ENCODE measurements at regions not wholly inside any gene's neighbourhood (a gene's known extent, or its start where the extent isn't known, plus 50 kb on each side); places are given as distances from the start of the nearest gene placed in this dataset.

- H3K9me3 Mint-ChIP-seq = no peaks in the 10 kb centered on the region
- no peaks in the 10 kb centered on the region for H3K4me1 Mint-ChIP-seq (ENCODE audit: low read depth)
- H3K27ac Mint-ChIP-seq = no peak overlapping the region
- H3K27me3 Mint-ChIP-seq = no peaks in the 10 kb centered on the region
- no peak overlapping the region for H3K4me3 Mint-ChIP-seq
- intact Hi-C loops (cut with micrococcal nuclease) = no loop called here
- ChIA-PET POLR2A (no interaction called here), CTCF (no interaction called here)
- H3K36me3 Mint-ChIP-seq = no peaks in the 10 kb centered on the region
- no peak for DNase-seq
Measured at GRCh38 chr4:185896817-185897488, 85.0 kb upstream of the SORBS2 start.

- intact Hi-C loops (cut with micrococcal nuclease) = no loop called here
- no peaks in the 10 kb centered on the region for H3K4me1 Mint-ChIP-seq (ENCODE audit: low read depth)
- no peak overlapping the region for H3K4me3 Mint-ChIP-seq
- no peak overlapping the region for H3K27ac Mint-ChIP-seq
- ChIA-PET POLR2A (no interaction called here), CTCF (no interaction called here)
- H3K27me3 Mint-ChIP-seq = no peaks in the 10 kb centered on the region
- H3K9me3 Mint-ChIP-seq = no peaks in the 10 kb centered on the region
- no peak for DNase-seq
- no peaks in the 10 kb centered on the region for H3K36me3 Mint-ChIP-seq
Measured at GRCh38 chr4:185898413-185898812, 86.4 kb upstream of the SORBS2 start.

GRCh38 chr4:185899833-185900232 is 87.8 kb upstream of the SORBS2 start:
- Mint-ChIP-seq H3K9me3 (no peaks in the 10 kb centered on the region), H3K4me3 (no peak overlapping the region), H3K27me3 (no peaks in the 10 kb centered on the region), H3K27ac (no peak overlapping the region), H3K36me3 (no peaks in the 10 kb centered on the region), H3K4me1 (ENCODE audit: low read depth) (no peaks in the 10 kb centered on the region)
- ChIA-PET CTCF (no interaction called here), POLR2A (no interaction called here)
- intact Hi-C loops (cut with micrococcal nuclease) = no loop called here
- no peak for DNase-seq

- H3K4me3 Mint-ChIP-seq = no peak overlapping the region
- H3K27me3 Mint-ChIP-seq = no peaks in the 10 kb centered on the region
- H3K36me3 Mint-ChIP-seq = no peaks in the 10 kb centered on the region
- H3K9me3 Mint-ChIP-seq = no peaks in the 10 kb centered on the region
- intact Hi-C loops (cut with micrococcal nuclease) = no loop called here
- no peak overlapping the region for H3K27ac Mint-ChIP-seq
- H3K4me1 Mint-ChIP-seq (ENCODE audit: low read depth) = no peaks in the 10 kb centered on the region
- ChIA-PET POLR2A (no interaction called here), CTCF (no interaction called here)
- no peak for DNase-seq
Measured at GRCh38 chr4:185902654-185903053, 90.7 kb upstream of the SORBS2 start.

GRCh38 chr4:185903205-185903604 is 91.2 kb upstream of the SORBS2 start:
- DNase-seq = no peak
- Mint-ChIP-seq H3K9me3 (no peaks in the 10 kb centered on the region), H3K36me3 (no peaks in the 10 kb centered on the region), H3K4me3 (no peak overlapping the region), H3K27ac (no peak overlapping the region), H3K4me1 (ENCODE audit: low read depth) (no peaks in the 10 kb centered on the region), H3K27me3 (no peaks in the 10 kb centered on the region)
- intact Hi-C loops (cut with micrococcal nuclease) = no loop called here
- ChIA-PET POLR2A (no interaction called here), CTCF (no interaction called here)

- POLR2A ChIA-PET = no interaction called here
- Mint-ChIP-seq H3K27me3 (no peaks in the 10 kb centered on the region), H3K4me1 (ENCODE audit: low read depth) (no peaks in the 10 kb centered on the region), H3K4me3 (no peak overlapping the region), H3K9me3 (no peaks in the 10 kb centered on the region), H3K27ac (no peak overlapping the region), H3K36me3 (no peaks in the 10 kb centered on the region)
- intact Hi-C loops (cut with micrococcal nuclease) = no loop called here
- no peak for DNase-seq
- CTCF ChIA-PET = no interaction called here
Measured at GRCh38 chr4:185904381-185904780, 92.4 kb upstream of the SORBS2 start.

GRCh38 chr4:185909972-185910371 is 98.0 kb upstream of the SORBS2 start:
- DNase-seq = no peak
- Mint-ChIP-seq H3K4me3 (no peak overlapping the region), H3K9me3 (no peaks in the 10 kb centered on the region), H3K27me3 (no peaks in the 10 kb centered on the region), H3K36me3 (no peaks in the 10 kb centered on the region), H3K4me1 (ENCODE audit: low read depth) (no peaks in the 10 kb centered on the region), H3K27ac (no peak overlapping the region)
- POLR2A ChIA-PET = no interaction called here
- intact Hi-C loops (cut with micrococcal nuclease) = no loop called here
- CTCF ChIA-PET = no interaction called here

GRCh38 chr4:185911556-185912064 is 99.6 kb upstream of the SORBS2 start:
- H3K27ac Mint-ChIP-seq = no peak overlapping the region
- ChIA-PET CTCF (no interaction called here), POLR2A (no interaction called here)
- no peak overlapping the region for H3K4me3 Mint-ChIP-seq
- no peaks in the 10 kb centered on the region for H3K36me3 Mint-ChIP-seq
- intact Hi-C loops (cut with micrococcal nuclease) = no loop called here
- no peaks in the 10 kb centered on the region for H3K4me1 Mint-ChIP-seq (ENCODE audit: low read depth)
- peaks cover 3% of the 10 kb centered on the region for H3K27me3 Mint-ChIP-seq
- no peak for DNase-seq
- no peaks in the 10 kb centered on the region for H3K9me3 Mint-ChIP-seq

GRCh38 chr4:185912779-185913178 is 100.8 kb upstream of the SORBS2 start:
- H3K4me3 Mint-ChIP-seq = no peak overlapping the region
- H3K27ac Mint-ChIP-seq = no peak overlapping the region
- peaks cover 3% of the 10 kb centered on the region for H3K27me3 Mint-ChIP-seq
- ChIA-PET POLR2A (interaction anchor here (0.7 kb wide), 1 partner anchor 11 kb away, joined by 4 read pairs; no protein-coding TSS in a partner anchor), CTCF (no interaction called here)
- no peak for DNase-seq
- H3K9me3 Mint-ChIP-seq = no peaks in the 10 kb centered on the region
- no peaks in the 10 kb centered on the region for H3K4me1 Mint-ChIP-seq (ENCODE audit: low read depth)
- H3K36me3 Mint-ChIP-seq = no peaks in the 10 kb centered on the region
- intact Hi-C loops (cut with micrococcal nuclease) = no loop called here

- intact Hi-C loops (cut with micrococcal nuclease) = no loop called here
- Mint-ChIP-seq H3K36me3 (no peaks in the 10 kb centered on the region), H3K9me3 (no peaks in the 10 kb centered on the region), H3K4me1 (ENCODE audit: low read depth) (no peaks in the 10 kb centered on the region), H3K27me3 (peaks cover 3% of the 10 kb centered on the region), H3K27ac (no peak overlapping the region), H3K4me3 (no peak overlapping the region)
- ChIA-PET CTCF (no interaction called here), POLR2A (no interaction called here)
- no peak for DNase-seq
Measured at GRCh38 chr4:185914583-185915199, 102.7 kb upstream of the SORBS2 start.

- Mint-ChIP-seq H3K36me3 (no peaks in the 10 kb centered on the region), H3K9me3 (no peaks in the 10 kb centered on the region), H3K4me3 (no peak overlapping the region), H3K27ac (no peak overlapping the region), H3K27me3 (peaks cover 3% of the 10 kb centered on the region), H3K4me1 (ENCODE audit: low read depth) (no peaks in the 10 kb centered on the region)
- intact Hi-C loops (cut with micrococcal nuclease) = no loop called here
- DNase-seq = no peak
- POLR2A ChIA-PET = no interaction called here
- CTCF ChIA-PET = no interaction called here
Measured at GRCh38 chr4:185915271-185915670, 103.3 kb upstream of the SORBS2 start.

- H3K27me3 Mint-ChIP-seq = peaks cover 3% of the 10 kb centered on the region
- no peaks in the 10 kb centered on the region for H3K4me1 Mint-ChIP-seq (ENCODE audit: low read depth)
- H3K36me3 Mint-ChIP-seq = no peaks in the 10 kb centered on the region
- POLR2A ChIA-PET = no interaction called here
- H3K27ac Mint-ChIP-seq = no peak overlapping the region
- H3K9me3 Mint-ChIP-seq = no peaks in the 10 kb centered on the region
- intact Hi-C loops (cut with micrococcal nuclease) = no loop called here
- DNase-seq = no peak
- H3K4me3 Mint-ChIP-seq = no peak overlapping the region
- CTCF ChIA-PET = no interaction called here
Measured at GRCh38 chr4:185915817-185916216, 103.8 kb upstream of the SORBS2 start.

- POLR2A ChIA-PET = no interaction called here
- Mint-ChIP-seq H3K27me3 (peaks cover 3% of the 10 kb centered on the region), H3K27ac (no peak overlapping the region), H3K4me1 (ENCODE audit: low read depth) (no peaks in the 10 kb centered on the region), H3K9me3 (no peaks in the 10 kb centered on the region), H3K36me3 (no peaks in the 10 kb centered on the region), H3K4me3 (no peak overlapping the region)
- CTCF ChIA-PET = no interaction called here
- intact Hi-C loops (cut with micrococcal nuclease) = no loop called here
- DNase-seq = no peak
Measured at GRCh38 chr4:185916231-185916630, 104.2 kb upstream of the SORBS2 start.
